ENCODE measurements at regions not wholly inside any gene's neighbourhood (a gene's known extent, or its start where the extent isn't known, plus 50 kb on each side); places are given as distances from the start of the nearest gene placed in this dataset.
"Not testable (repeated sequence)": the region's sequence is repeated elsewhere in the genome, so short reads cannot be mapped to it uniquely, and the experiment has no call there.

- no peak overlapping the region for H3K4me3 ChIP-seq (ENCODE audit: low read length)
- no peak for TF ChIP-seq CTCF (conservative IDR thresholded peaks at IDR 0.05; ENCODE audit: low read length)
- DNase-seq (ENCODE audit: low read depth), result no peak
Measured at GRCh38 chr5:85428426-85428934, 1043.8 kb upstream of the EDIL3 start.

GRCh38 chr5:85431726-85432125 is 1047.0 kb upstream of the EDIL3 start:
- H3K4me3 ChIP-seq (ENCODE audit: low read length); DNase-seq (ENCODE audit: low read depth): not testable (repeated sequence)

GRCh38 chr5:85441156-85441555 is 1056.5 kb upstream of the EDIL3 start:
- TF ChIP-seq CTCF (conservative IDR thresholded peaks at IDR 0.05; ENCODE audit: low read length), result no peak
- DNase-seq (ENCODE audit: low read depth), result no peak
- no peak overlapping the region for H3K4me3 ChIP-seq (ENCODE audit: low read length)

- no peak for DNase-seq (ENCODE audit: low read depth)
- no peak for TF ChIP-seq CTCF (conservative IDR thresholded peaks at IDR 0.05; ENCODE audit: low read length)
- no peak overlapping the region for H3K4me3 ChIP-seq (ENCODE audit: low read length)
Measured at GRCh38 chr5:85441853-85442252, 1057.2 kb upstream of the EDIL3 start.

GRCh38 chr5:85452322-85453025 is 1067.8 kb upstream of the EDIL3 start:
- H3K4me3 ChIP-seq (ENCODE audit: low read length), result no peak overlapping the region
- no peak for TF ChIP-seq CTCF (conservative IDR thresholded peaks at IDR 0.05; ENCODE audit: low read length)
- DNase-seq (ENCODE audit: low read depth), result no peak

GRCh38 chr5:85453026-85453349 is 1068.3 kb upstream of the EDIL3 start:
- H3K4me3 ChIP-seq (ENCODE audit: low read length), result no peak overlapping the region
- no peak for DNase-seq (ENCODE audit: low read depth)
- TF ChIP-seq CTCF (conservative IDR thresholded peaks at IDR 0.05; ENCODE audit: low read length), result no peak

GRCh38 chr5:85458319-85458718 is 1073.6 kb upstream of the EDIL3 start:
- no peak for TF ChIP-seq CTCF (conservative IDR thresholded peaks at IDR 0.05; ENCODE audit: low read length)
- no peak for DNase-seq (ENCODE audit: low read depth)
- H3K4me3 ChIP-seq (ENCODE audit: low read length), result no peak overlapping the region

All from AG10803 (cell line).